Erythroblast (primary cell): ENCODE measurements at regions not wholly inside any gene's neighbourhood (a gene's known extent, or its start where the extent isn't known, plus 50 kb on each side); places are given as distances from the start of the nearest gene placed in this dataset.

Source experiments
- GATA1 ChIP-seq: IDR thresholded peaks from 2 replicates; pipeline ENCODE4 v1.6.1; 2011; ENCODE audit warnings: low read depth, mild to moderate bottlenecking, control low read depth, low read length, moderate library complexity
- POLR2A ChIP-seq: IDR thresholded peaks from 2 replicates; pipeline ENCODE4 v1.6.1; 2011; ENCODE audit warnings: mild to moderate bottlenecking, low read length

DNA sequence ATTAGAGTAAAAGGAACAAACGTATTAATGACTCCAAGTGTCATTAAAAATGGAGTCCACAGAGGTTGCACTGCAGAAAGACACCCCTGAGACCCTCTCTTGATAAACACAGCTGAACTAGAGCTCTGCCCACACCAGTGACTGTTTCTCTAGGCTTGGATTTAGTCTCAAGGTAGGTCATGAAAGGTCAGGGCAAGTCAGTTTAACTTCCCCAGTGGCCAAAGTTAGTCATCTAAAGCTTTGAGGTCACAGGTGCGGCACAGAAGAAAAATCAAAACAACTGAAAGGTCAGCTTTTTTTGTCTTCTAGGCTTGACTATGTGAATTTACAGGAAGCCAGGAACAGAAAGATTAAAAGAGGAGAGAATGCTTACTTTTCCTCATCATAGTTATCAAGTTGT is 749.6 kb downstream of the RAB28 start:
- TF ChIP-seq POLR2A: no peak
- TF ChIP-seq GATA1: no peak
